HL-60 (cell line): ENCODE measurements at regions not wholly inside any gene's neighbourhood (a gene's known extent, or its start where the extent isn't known, plus 50 kb on each side); places are given as distances from the start of the nearest gene placed in this dataset.

Experiments used
- CTCF ChIP-seq: IDR thresholded peaks from one replicate; pipeline ENCODE4 v1.5.1; 2011; ENCODE audit warnings: low read length, control low read depth, inconsistent platforms; ENCODE audit not compliant: insufficient read depth
- GABPA ChIP-seq: IDR thresholded peaks from 2 replicates; pipeline ENCODE4 v1.6.1; 2012; ENCODE audit warnings: low read depth
- POLR2AphosphoS5 ChIP-seq: IDR thresholded peaks from 2 replicates; pipeline ENCODE4 v1.6.1; 2012; ENCODE audit warnings: low read depth
- REST ChIP-seq: IDR thresholded peaks from 2 replicates; pipeline ENCODE4 v1.6.1; 2012; ENCODE audit warnings: low read depth; ENCODE audit not compliant: insufficient replicate concordance
- SPI1 ChIP-seq: IDR thresholded peaks from 2 replicates; pipeline ENCODE4 v1.6.1; 2012; ENCODE audit warnings: low read depth, mild to moderate bottlenecking, borderline replicate concordance

GRCh38 chr16:54627616-54628015 is 303.0 kb upstream of the IRX5 start:
- TF ChIP-seq CTCF (no peak), GABPA (no peak), REST (no peak), POLR2AphosphoS5 (no peak), SPI1 (no peak)
